GM21390 (cell line): ENCODE measurements at regions not wholly inside any gene's neighbourhood (a gene's known extent, or its start where the extent isn't known, plus 50 kb on each side); places are given as distances from the start of the nearest gene placed in this dataset.

Experiments used
- ATAC-seq: cut with Tn5 transposase; IDR thresholded peaks from one replicate; pipeline ENCODE4 v1.9.1; 2021; ENCODE audit not compliant: unreplicated experiment

- no peak for ATAC-seq
Measured at GRCh38 chr18:70432804-70433400, 144.1 kb downstream of the SOCS6 start.

- no peak for ATAC-seq
Measured at GRCh38 chr18:70431203-70431624, 142.4 kb downstream of the SOCS6 start.

- no peak for ATAC-seq
Measured at GRCh38 chr18:70430501-70431173, 141.8 kb downstream of the SOCS6 start.

GRCh38 chr18:70429847-70430500 lies 141.1 kb downstream of the SOCS6 start:
- ATAC-seq = no peak

GRCh38 chr18:70428439-70428838 lies 139.6 kb downstream of the SOCS6 start:
- peak; percentile 100 for ATAC-seq

- no peak for ATAC-seq
Measured at GRCh38 chr18:70426818-70427217, 138.0 kb downstream of the SOCS6 start.

- ATAC-seq = no peak
Measured at GRCh38 chr18:70425236-70425635, 136.4 kb downstream of the SOCS6 start.

GRCh38 chr18:70423988-70424387 lies 135.1 kb downstream of the SOCS6 start:
- ATAC-seq = no peak

GRCh38 chr18:70423120-70423519 lies 134.3 kb downstream of the SOCS6 start:
- ATAC-seq = no peak

GRCh38 chr18:70422391-70422965 lies 133.6 kb downstream of the SOCS6 start:
- no peak for ATAC-seq

GRCh38 chr18:70421471-70422390 lies 132.9 kb downstream of the SOCS6 start:
- ATAC-seq = no peak

- ATAC-seq = no peak
Measured at GRCh38 chr18:70420146-70420898, 131.5 kb downstream of the SOCS6 start.

GRCh38 chr18:70419526-70419925 lies 130.7 kb downstream of the SOCS6 start:
- ATAC-seq = no peak

GRCh38 chr18:70418546-70419311 lies 129.9 kb downstream of the SOCS6 start:
- peak; percentile 97 for ATAC-seq

- ATAC-seq = no peak
Measured at GRCh38 chr18:70417847-70418246, 129.0 kb downstream of the SOCS6 start.

- no peak for ATAC-seq
Measured at GRCh38 chr18:70416496-70416895, 127.7 kb downstream of the SOCS6 start.

- no peak for ATAC-seq
Measured at GRCh38 chr18:70415823-70416488, 127.1 kb downstream of the SOCS6 start.

- no peak for ATAC-seq
Measured at GRCh38 chr18:70414315-70414900, 125.6 kb downstream of the SOCS6 start.

- no peak for ATAC-seq
Measured at GRCh38 chr18:70413455-70413854, 124.6 kb downstream of the SOCS6 start.
